NCI-H2081 treated with DMSO at 0.1 percent for 48 hours (cell line): ENCODE measurements at regions not wholly inside any gene's neighbourhood (a gene's known extent, or its start where the extent isn't known, plus 50 kb on each side); places are given as distances from the start of the nearest gene placed in this dataset.

Source experiments
- DNase-seq: peaks from one replicate; lab custom pipeline; 2025; lab: John Stamatoyannopoulos, UW

- DNase-seq: no peak
Measured at GRCh38 chr6:33950891-33951889, 147.4 kb upstream of the MLN start.

DNA sequence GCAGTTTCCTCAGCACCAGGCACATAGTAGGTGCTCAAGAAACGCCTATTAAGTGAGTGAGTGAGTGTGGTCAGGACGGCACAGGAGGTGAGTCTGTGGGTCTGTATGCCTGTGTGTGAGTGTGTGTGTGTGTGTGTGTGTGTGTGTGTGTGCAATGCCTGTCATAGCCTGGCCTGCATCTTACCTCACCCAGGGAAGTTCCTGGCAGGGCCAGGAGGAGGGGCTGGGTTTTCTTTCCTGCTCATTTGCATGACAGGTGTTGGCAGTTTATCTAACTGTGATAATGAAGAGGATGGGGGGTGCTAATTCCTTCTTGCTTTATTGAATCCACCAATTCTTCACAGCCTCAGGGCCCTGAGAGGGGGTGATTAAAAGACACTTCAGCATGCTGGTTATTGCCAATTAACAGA lies 146.7 kb upstream of the MLN start:
- peak; percentile 78 for DNase-seq

DNA sequence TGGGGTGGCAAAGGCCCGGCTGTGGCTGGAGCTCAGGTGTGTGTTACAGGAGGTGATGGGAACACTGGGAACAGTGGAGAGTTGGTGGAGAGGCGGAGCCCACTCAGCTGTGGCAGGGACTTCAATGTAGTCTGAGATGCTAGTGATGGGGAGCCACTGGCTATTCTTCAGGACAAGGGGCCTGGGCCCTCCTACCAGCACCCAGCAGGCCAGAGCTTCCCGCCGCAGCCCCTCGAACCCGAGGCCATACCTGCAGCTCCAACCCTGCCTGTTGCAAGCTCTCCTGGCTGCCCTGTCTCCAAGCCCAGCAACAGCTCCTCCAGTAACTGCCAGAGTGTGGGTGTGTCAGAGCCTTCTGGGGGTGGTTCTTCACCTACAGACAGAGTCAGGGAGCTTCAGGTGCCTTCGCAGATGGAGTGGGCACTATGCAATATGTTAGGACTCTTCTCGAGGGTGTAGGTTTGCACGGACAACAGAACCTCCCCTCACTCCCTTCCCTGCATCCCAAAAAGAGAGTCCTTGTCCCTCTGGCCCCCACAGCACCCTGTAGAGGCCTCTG lies 146.2 kb upstream of the MLN start:
- no peak for DNase-seq

DNA sequence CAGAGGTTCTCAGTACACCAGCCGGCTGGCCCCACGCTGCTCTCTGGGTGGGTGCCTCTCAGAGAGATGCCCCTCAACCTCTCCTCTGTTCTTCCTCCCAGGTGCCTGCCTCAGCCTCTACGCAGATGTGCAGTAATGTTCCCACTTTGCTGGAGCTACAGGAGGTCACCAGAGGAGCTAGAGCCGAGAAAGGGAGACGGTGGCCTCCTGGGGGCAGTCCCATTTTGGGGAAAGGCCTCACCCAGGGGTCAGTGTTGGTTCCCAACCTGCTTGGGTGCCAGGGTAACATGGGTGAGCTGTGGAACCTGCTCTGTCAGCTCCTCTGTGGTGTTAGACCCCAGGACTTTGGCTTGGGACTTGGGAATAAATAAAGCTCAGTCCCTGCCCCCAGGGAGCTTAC lies 145.3 kb upstream of the MLN start:
- no peak for DNase-seq

DNA sequence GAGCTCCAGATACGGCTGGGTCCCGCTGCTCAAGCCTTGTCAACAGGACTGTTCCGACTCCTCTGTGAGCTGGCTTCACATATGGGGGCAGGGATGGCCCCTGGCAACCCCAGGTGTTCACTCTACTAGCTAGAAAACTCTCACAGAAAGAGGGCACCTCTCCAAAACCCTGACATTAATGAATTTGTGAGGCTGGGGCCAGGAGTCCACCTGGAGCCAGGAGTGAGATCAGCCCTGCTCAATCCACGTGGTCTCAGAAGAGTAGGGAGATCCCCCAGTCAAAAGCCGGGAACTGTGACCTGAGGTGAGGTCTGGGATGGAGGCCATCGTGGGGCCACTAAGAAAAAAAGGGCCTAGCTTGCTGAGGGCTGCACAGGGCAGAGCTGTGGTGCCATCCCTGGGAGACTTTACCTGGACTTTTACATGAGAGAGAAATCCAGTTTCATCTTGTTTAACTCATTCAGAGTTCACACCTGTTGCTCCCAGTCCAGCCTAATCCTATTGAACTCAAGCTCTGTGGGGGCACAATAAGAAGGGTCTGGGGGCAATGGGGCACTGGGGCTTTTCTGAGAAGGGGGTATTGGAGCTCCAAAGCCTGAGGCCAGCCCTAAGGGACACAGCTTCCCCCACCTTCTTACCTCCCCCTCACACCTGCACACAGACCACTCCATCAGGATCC lies 144.3 kb upstream of the MLN start:
- no peak for DNase-seq

DNA sequence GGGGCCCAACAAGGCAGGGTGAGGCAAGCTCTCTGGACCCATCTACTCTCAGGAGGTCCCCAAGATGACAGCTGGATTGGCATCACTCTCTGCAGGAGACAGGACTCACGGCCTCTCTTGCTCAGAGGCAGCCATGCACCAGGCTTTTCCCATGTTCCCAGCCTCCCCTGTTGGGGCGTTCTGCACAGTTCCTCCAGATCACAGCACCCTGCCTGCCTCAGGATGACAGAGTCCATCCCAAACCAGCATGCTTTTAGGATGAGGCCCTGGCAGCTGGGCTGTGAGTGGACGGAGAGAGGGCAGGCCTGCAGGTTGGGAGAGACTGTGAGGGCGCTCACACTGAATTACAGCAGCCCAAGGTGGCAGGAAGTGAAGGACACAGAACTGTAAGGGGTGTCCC lies 143.2 kb upstream of the MLN start:
- no peak for DNase-seq

DNA sequence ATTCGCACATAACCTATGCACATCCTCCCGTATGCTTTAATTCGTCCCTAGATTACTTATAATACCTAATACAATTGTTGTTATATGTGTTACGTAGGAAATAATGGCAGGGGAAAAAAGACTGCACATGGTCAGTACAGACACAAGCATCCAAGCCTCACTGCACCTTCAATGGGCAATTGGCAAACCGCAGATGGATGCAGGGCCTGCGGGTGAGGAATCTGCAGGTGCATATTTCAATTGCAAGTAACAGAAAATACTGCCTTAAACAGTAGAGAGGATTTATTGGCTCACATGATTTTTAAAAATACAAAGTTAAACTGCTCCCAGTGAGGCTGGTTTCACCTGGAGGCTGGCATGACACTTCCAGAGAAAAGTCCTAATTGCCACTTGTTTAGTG lies 142.1 kb upstream of the MLN start:
- DNase-seq: no peak

DNA sequence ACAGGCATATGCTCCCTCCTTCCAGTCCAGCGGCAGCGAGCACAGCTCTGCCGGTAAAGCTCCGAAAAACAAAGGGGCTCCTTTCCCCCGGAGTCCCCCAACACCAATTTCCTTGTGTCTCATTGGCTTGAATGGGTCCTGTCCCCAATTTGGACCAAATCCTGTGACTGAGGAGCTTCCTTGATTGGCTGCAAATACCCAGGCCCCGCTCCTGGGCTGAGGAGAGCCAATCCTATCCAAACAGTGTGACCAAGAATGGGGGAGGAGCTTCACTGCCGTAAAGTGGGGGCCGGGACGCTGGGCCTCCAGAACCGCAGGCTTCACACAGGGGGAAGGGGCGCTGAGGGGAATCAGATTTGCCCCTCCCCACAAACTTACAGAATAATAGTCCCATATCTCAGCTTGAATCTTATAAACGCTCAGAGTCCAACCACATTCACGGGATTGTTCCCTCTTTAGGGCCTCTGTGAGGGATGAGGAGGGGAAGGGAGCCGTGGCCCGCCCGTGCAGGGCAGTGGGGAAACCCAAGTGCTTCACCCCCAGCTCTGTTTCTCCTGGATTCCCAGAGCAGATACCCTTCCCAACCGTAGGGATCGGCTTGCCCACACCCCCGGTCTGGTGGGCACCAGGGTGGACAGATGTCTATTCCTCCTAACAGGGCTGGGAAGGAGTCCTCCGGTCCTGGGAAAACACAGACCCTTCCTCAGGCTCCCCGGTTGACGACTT lies 141.0 kb upstream of the MLN start:
- DNase-seq: no peak

DNA sequence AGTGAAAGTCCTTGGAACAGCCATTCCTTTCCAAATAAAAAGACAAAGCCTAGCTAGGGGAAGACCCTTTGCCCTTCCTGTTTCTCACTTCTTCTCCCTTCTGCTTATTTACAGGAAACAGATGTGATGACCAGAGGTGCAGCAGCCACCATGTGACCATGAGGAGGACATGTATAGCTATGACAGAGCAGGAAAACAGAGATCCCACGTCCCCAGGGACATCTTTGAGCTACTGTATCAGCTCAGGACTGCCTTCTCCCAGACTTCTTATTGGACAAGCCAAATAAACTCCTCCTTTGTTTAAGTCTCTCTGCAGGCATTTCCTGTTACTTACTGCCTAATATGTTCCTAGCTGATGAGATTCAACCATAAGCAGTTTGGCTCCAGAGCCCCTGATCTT lies 133.1 kb upstream of the MLN start:
- no peak for DNase-seq

GRCh38 chr6:33935439-33936080 lies 131.8 kb upstream of the MLN start:
- DNase-seq: no peak

DNA sequence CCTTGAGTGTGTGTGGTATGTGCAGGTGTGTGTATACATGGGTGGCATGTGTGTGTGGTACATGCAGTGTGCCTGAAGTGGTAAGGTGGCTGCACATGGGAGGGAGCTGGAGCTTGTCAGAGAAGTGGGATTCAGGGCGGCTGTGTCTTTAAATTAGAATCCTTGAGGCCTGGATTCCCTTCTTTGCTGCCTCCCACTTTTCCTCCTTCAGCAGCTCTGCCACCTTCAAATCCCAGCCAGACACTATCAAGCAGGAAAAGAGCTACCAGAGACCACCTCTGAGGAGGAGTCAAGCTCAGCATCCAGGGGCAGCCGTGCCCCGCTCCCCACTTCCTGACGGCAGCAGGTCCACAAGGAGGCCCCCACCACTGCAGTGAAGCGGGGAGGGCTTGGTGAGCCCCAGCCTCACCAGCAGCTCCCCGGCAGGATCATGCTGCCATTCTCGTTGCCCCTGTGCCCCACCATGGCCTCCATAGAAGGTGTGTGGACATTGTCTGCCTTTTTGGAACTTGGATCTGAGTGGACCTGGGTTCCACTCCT lies 131.0 kb upstream of the MLN start:
- no peak for DNase-seq

DNA sequence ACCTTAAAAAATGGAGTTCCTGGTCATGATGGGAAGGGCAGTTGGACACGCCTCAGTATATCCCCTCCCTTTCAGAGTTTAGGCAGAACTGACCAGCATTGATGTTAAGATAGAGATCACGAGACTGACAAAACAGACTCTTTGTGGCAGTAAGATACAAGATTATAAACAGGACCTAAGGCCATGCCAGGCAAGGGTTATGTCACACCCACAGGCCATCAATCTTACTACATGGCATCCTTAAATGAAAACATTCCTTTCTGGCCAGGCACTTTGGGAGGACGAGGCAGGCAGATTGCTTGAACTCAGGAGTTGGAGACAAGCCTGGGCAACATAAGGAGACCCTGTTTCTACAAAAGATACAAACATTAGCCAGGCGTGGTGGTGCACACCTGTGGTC lies 129.3 kb upstream of the MLN start:
- DNase-seq: no peak

- no peak for DNase-seq
Measured at GRCh38 chr6:33931799-33932198, 128.0 kb upstream of the MLN start.

- DNase-seq: no peak
Measured at GRCh38 chr6:33929575-33930288, 125.9 kb upstream of the MLN start.

DNA sequence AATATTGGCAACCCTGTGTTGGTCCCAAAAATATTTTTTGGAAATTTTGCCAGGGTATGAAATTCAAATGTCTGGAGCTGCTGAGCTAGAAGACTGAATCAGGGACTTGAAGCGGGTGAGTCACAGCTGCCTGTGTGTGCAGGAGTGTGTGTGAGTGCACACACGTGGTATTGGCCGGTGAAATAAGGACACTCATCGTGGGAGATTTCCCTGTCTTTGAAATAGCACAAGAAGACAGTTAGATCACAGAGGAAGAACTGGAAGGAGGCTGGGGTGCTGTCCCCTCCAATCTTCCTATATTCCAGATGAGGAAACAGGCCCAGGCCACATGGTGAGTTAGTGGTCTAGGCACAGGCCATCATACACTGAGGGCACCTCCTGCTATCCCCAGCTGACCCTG lies 123.8 kb upstream of the MLN start:
- no peak for DNase-seq

GRCh38 chr6:33927112-33927511 lies 123.3 kb upstream of the MLN start:
- DNase-seq: no peak

- DNase-seq: peak; percentile 56
Measured at GRCh38 chr6:33926451-33926850, 122.6 kb upstream of the MLN start.

- DNase-seq: peak; percentile 57
Measured at GRCh38 chr6:33925936-33926335, 122.1 kb upstream of the MLN start.

GRCh38 chr6:33925210-33925609 lies 121.4 kb upstream of the MLN start:
- DNase-seq: no peak

- DNase-seq: no peak
Measured at GRCh38 chr6:33924681-33925080, 120.9 kb upstream of the MLN start.
